GM12878 (cell line): ENCODE measurements at regions not wholly inside any gene's neighbourhood (a gene's known extent, or its start where the extent isn't known, plus 50 kb on each side); places are given as distances from the start of the nearest gene placed in this dataset.

ENCODE experiments used
- SMAD5 ChIP-seq: IDR thresholded peaks from 2 replicates; pipeline ENCODE4 v1.6.1; 2016; ENCODE audit warnings: antibody characterized with exemption, low read depth
- TF ChIP-seq, protein P1 (sequence below): fragments of 450-650 bp; IDR thresholded peaks from 2 replicates; pipeline ENCODE4 v1.6.1; 2017; ENCODE audit warnings: mild to moderate bottlenecking, low read depth, inconsistent platforms; ENCODE audit not compliant: poor library complexity, severe bottlenecking
- TF ChIP-seq, protein P2 (sequence below): fragments of 150-350 bp; IDR thresholded peaks from 2 replicates; pipeline ENCODE4 v1.6.1; 2014; ENCODE audit warnings: mild to moderate bottlenecking, low read depth, low read length
- TF ChIP-seq, protein P3 (sequence below): fragments of 450-650 bp; IDR thresholded peaks from 2 replicates; pipeline ENCODE4 v1.6.1; 2016; ENCODE audit warnings: mild to moderate bottlenecking
- TF ChIP-seq, protein P4 (sequence below): fragments of 450-650 bp; IDR thresholded peaks from 2 replicates; pipeline ENCODE4 v1.6.1; 2018; ENCODE audit warnings: mild to moderate bottlenecking, low read depth, moderate library complexity; ENCODE audit not compliant: partially characterized antibody

DNA sequence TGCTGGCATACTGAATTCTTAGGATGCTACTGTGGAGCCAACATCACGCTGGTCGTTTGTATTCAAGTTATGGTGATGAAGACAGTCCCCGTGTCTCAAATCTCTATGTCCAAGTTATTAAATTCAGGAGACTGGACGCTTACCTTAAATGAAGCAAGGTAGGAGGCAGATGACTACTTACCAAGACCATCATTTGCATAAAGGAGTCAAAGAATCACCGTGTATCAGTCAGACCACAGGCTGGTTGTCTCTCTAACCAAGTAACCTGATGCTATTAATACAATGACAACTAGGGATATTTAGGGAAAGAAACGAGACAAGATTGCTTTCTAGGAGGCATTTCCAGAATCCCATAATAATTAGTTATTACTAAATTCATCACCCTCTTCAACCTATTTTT, 78.1 kb upstream of the FRMD6 start (continued):
- TF ChIP-seq, protein P1, sequence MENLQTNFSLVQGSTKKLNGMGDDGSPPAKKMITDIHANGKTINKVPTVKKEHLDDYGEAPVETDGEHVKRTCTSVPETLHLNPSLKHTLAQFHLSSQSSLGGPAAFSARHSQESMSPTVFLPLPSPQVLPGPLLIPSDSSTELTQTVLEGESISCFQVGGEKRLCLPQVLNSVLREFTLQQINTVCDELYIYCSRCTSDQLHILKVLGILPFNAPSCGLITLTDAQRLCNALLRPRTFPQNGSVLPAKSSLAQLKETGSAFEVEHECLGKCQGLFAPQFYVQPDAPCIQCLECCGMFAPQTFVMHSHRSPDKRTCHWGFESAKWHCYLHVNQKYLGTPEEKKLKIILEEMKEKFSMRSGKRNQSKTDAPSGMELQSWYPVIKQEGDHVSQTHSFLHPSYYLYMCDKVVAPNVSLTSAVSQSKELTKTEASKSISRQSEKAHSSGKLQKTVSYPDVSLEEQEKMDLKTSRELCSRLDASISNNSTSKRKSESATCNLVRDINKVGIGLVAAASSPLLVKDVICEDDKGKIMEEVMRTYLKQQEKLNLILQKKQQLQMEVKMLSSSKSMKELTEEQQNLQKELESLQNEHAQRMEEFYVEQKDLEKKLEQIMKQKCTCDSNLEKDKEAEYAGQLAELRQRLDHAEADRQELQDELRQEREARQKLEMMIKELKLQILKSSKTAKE, result no peak
- TF ChIP-seq, protein P2, sequence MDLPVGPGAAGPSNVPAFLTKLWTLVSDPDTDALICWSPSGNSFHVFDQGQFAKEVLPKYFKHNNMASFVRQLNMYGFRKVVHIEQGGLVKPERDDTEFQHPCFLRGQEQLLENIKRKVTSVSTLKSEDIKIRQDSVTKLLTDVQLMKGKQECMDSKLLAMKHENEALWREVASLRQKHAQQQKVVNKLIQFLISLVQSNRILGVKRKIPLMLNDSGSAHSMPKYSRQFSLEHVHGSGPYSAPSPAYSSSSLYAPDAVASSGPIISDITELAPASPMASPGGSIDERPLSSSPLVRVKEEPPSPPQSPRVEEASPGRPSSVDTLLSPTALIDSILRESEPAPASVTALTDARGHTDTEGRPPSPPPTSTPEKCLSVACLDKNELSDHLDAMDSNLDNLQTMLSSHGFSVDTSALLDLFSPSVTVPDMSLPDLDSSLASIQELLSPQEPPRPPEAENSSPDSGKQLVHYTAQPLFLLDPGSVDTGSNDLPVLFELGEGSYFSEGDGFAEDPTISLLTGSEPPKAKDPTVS, result no peak
- TF ChIP-seq, protein P3, sequence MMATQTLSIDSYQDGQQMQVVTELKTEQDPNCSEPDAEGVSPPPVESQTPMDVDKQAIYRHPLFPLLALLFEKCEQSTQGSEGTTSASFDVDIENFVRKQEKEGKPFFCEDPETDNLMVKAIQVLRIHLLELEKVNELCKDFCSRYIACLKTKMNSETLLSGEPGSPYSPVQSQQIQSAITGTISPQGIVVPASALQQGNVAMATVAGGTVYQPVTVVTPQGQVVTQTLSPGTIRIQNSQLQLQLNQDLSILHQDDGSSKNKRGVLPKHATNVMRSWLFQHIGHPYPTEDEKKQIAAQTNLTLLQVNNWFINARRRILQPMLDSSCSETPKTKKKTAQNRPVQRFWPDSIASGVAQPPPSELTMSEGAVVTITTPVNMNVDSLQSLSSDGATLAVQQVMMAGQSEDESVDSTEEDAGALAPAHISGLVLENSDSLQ, result no peak
- TF ChIP-seq, protein P4, sequence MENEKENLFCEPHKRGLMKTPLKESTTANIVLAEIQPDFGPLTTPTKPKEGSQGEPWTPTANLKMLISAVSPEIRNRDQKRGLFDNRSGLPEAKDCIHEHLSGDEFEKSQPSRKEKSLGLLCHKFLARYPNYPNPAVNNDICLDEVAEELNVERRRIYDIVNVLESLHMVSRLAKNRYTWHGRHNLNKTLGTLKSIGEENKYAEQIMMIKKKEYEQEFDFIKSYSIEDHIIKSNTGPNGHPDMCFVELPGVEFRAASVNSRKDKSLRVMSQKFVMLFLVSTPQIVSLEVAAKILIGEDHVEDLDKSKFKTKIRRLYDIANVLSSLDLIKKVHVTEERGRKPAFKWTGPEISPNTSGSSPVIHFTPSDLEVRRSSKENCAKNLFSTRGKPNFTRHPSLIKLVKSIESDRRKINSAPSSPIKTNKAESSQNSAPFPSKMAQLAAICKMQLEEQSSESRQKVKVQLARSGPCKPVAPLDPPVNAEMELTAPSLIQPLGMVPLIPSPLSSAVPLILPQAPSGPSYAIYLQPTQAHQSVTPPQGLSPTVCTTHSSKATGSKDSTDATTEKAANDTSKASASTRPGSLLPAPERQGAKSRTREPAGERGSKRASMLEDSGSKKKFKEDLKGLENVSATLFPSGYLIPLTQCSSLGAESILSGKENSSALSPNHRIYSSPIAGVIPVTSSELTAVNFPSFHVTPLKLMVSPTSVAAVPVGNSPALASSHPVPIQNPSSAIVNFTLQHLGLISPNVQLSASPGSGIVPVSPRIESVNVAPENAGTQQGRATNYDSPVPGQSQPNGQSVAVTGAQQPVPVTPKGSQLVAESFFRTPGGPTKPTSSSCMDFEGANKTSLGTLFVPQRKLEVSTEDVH, result no peak
- no peak for TF ChIP-seq SMAD5
